NCI-H510A (cell line): ENCODE measurements at regions not wholly inside any gene's neighbourhood (a gene's known extent, or its start where the extent isn't known, plus 50 kb on each side); places are given as distances from the start of the nearest gene placed in this dataset.

Experiments
- DNase-seq: peaks from one replicate; lab custom pipeline; 2025; lab: John Stamatoyannopoulos, UW

DNA sequence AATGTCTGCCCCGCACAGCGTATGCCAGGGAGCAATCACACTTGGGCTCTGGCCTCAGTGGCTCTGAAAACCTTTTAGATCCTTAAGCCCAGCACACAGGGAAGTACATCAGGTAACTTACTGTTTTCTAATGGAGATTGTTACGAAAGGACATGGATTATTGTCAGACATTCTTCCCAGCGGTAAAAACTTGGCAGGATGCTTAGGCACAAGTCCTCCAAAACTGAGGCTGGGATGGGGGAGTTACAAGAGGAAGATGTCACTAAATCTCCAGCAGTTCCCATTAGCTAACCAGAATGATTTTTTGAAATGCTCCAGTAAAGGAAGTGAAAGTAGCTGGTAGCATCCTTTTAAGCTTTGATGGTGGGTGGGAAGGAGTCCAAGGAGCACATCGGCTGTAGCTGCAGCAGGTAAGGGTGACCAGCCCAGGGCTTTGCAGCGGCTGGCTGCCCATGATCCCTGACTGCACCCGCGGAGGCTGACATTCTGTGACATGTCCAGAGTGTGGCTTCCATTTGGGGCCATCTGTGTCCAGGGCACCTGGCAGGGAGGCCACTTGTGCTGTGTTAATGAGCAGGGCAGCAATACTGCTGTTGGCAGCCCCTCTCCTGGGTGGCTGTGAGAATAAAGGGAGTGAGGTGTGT, 165.8 kb downstream of the GADD45G start:
- no peak for DNase-seq

DNA sequence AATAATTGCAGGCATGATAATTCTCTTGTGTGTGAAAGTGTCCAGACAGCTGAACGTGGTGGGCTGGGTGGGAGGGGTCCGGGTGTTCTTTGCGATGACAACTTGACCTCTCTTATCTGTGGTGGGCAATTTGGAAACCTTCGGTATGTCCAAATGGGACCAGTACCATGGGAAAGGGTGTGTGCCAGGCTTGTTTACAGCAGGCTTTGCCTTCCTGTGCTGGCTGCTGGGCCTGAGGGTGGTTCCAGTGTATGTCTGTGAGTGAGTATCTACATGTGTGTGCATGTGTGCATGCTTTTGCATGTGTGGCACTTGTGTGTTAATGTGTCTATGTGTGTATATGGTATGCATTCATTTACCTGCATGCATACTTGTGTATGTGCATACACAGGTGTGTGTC, 166.4 kb downstream of the GADD45G start:
- no peak for DNase-seq

DNA sequence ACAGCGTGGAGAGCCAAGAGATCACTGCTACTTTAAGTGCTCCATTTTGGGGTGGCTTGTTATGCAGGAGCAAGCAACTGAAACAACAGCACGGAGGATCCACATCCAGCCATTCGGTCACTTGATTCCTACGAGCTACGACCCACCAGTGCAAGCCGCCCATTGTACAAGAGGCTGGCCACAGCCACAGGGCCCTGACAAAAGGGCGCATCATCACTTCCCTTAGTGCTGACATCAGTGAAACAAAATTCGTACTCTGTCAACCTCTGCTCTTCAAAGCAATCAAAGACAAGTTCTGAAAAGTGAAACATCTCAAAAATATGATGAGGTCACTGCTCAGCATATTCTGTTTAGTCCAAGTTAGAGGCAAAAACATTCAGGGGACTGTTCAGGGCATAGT, 168.4 kb downstream of the GADD45G start:
- DNase-seq = no peak

DNA sequence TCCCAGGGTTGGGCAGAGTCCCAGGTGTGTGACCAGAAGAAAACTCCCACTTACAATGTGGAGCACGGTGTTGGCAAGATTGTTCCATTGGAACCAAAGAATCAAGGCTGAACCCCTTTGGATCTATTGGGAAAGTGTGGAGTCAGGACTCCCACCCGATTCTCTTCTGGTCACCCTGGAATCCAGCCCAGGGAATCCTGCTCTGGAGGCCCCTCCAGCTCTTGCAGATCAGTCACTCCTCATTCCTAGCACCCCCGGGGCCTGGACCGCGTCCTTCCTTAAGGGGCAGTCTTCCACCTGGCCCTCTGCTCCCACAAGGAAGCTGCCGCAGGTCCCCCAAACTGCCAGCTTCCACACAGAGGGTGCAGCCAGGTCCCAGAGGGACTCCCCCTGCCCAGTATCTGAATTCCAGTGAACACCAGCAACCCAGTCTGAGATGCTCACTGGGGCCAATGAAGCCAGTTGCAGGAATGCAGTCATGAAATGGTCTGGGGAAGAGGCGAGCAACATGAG, 170.1 kb downstream of the GADD45G start:
- no peak for DNase-seq

DNA sequence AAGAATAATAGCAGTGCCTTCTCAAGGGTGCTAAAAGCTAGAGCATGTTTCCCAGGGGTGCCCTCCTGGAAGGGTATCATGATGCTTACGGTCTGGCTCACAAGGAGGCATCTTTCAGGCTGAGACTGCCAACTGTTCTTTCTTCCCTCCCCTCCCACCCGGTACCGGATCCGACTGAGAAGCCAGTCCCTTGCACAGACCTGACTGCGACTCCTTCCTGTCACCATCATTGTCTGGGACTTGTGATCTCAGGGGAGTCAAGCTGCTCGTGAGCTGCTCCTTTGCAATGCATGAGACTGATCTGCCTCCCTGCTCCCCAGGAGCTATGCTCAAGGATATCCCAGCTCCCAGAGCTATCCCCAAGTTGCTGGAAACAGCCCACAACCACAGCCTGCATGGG, 170.8 kb downstream of the GADD45G start:
- DNase-seq = no peak

DNA sequence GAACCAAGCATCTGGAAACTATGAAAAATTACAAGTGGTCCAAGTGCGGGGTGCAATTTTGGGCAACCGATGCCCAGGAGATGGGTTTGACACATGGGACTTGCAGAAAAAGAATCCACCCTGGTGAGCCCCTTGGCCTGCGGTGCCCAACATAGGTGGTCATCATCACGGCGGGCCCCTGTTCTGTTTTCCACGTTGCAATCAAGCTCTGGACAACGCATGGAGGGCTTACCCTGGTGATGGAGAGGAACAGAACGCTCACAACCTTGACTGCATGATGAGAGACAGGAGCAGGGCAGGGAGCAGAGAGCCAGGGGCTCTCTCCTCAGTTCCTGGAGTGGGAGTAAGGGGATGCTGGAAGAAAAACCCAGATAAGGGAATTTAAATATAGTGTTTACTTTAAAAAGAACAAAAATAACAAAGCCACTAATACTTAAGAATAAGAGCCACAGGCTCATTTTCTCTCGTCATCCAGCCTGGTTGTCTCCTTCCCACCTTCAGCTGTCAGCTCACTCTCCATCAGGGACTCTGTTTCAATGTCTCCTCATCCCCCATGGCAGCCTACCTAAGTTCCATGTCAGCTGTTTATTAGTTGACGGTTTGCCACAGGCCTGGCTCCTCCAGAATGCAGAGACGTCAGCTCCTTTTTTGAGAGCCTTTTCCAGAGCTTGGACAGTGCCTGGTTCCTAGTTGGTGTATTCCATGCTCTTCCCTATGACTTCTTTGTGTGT, 172.1 kb downstream of the GADD45G start:
- no peak for DNase-seq

DNA sequence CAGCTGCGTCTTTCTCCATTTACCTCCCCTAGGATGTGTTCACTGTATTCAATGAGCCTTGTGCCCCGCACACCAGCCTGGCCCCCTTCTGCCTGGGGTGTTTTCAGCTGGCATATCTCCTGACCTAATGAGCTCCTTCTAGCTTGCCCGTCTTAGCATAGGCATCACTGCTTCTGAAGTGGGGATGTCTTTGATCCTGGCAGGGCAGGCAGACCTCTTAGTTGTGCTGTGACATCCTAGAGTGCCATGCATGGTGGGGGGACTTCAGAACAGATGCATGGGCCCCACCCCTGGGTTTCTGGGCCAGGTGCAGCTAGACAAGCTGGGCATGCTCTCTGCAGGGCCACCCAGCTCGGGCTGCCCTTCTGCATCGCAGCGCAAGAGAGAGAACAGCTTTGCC, 172.7 kb downstream of the GADD45G start:
- DNase-seq = no peak

DNA sequence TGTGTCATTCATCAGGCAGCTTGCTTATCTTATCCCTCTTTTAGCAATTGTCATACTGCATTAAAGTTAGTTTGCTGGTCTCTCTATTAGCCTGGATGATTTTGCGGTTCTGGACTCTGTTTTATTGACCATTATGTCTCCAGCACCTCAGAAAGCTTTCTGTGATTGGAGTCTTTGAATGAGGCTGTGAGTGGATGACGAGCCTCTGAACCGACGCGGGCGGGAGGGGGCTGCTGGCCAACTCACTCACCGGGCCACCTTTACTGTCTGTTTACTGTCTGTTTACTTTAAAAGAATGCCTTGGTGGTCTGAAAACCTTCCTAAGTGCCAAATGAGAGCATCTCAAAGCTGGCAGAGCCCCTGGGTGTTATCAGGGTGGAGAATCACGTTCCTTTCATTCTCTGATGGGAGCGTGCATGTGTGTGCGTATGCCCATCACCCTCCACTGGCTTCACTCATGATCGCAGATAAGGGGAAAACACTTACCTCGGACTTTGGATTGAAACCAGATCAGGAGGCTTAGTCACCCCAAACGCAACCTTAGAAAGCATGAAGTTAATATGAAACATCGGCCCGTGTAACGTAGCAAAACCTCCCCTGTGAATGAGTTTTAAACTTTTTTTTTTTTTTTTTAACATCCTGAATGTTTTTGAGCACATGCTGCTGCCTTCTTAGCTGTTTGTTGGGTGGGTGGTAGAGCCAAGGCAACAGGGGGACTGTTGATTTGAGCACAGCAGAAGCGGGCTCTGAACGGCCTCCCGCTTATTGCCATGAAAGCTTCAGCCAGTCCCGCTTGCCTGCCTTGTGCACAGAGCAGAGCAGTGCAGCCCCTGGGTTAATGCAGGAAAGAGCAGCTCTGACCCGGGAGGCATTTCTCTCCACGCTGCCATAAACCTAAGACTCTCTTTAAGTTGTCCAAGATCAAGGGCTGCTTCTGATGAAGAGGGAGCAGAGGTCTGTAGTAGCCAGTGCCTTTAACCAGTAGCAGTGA, 173.6 kb downstream of the GADD45G start:
- no peak for DNase-seq

DNA sequence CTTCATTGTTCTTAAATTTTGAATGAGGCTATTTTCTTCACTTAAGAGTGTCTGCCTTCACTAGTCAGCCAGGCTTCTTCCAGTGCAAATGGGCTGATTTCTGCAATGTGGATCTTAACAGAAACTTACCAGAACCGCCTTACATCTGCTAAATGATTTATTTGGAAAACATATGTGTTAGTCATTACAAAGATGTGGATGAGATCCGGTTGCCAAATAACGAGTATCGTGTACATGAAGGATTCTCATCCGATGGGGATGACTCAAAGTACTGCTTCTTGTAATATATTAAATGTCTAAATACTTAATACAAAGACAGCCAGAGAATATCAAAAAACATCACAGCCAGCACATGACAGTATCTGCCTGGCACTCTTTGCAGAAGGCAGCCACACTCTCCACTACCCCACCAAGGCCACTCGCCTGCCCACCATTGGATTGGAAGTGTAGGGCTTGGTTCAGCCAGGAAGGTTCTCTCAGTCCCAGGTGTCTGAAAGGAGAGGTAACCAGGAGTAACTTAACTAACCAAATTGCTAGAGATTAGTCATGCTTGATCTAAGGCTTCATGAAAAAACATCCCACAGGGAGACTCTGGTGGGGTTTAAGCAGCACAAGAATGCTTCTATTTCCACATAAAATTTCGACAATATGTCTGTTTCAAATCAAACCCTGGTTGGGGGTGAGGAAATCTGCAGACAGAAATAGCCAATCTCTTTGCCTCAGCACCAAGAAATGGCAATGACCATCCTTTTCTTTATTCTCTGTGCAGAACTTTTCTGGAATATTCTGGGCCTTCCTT, 174.8 kb downstream of the GADD45G start:
- no peak for DNase-seq

DNA sequence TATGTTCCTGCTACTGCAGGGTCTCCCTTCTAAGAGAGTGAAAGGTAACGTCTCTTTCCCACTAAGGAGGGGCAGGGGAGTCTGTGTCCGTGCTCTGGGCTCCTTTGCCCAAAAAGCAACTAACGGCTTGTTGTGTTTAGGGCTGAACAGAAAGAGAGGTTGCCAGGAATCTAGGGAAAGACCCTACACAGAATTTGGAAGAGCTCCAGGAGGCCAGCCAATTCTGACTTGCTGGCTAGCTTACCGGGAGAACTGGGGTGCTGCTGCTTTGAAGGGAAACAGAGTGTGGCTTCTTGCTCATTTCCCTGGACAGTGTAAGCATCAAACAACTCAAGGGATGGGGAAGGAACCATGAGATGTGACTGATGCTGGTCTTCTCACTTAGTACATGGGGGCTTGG, 176.1 kb downstream of the GADD45G start:
- no peak for DNase-seq

DNA sequence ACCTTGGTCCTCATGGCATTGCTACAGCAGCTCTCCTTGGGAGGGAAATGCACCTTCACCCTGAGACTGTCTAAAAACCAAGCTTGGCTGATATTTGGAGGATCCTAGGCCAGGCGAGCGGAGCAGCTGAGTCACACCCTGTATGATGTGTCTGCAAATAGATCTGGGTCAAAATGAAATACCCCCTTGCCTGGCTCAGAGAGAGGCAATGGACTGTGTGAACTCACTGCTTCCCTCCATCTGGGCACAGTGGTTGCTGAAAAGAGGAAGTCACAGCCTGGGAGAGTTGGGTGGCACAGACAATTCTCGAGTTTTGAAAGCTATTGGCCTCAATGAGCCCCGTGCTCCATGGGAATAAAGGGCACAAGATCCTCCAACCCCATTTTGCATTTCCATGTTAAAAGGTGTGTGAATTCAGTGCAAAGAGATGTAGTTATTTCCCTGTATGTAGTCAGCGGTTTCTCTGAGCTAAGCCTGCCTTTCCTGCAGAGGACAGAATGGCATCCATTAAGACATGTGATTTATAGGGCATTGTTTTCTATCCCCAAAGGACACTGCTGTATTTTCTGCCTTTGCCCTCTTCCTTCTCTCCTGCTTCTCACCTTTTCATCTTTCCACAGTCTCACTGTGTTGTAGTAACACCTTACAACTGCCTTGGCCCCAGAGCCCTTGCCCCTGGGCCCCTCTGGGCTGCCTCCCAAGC, 177.2 kb downstream of the GADD45G start:
- no peak for DNase-seq

DNA sequence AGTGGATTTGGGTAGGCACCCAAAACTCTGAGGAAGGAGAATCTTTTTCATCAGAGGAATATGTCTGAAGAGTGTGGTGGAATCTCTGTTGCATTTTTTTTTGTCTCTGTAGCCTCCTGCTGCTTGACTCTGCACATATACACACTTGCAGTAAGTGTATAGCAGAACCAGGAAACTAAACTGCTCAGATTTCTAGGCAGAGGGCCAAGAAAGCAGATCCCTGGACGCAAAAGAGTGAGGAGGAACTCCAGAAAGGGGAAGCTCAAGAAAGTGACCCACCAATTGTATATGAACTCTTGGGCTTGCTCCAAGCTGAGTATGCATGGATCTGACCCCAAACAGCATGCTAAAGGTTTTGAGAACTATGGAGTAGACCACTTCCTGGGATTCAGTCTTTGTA, 181.8 kb downstream of the GADD45G start:
- no peak for DNase-seq

DNA sequence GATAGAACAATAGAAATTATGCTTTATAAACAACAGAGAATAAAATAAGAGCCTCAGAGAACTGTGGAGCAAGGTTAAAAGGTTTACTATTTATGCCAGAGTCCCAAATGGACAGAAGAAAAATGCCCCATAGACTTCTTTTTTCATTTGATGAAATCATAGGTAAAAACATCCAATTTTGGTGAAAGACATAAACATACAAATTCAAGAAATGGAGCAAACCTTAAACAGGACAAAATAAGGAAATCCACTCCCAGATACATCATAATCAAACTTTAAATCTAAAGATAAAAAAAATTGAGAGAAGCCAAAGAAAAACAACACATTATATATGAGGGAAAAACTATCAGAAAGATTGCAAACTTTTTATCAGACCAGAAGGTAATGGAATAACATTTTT, 182.8 kb downstream of the GADD45G start:
- DNase-seq = no peak

DNA sequence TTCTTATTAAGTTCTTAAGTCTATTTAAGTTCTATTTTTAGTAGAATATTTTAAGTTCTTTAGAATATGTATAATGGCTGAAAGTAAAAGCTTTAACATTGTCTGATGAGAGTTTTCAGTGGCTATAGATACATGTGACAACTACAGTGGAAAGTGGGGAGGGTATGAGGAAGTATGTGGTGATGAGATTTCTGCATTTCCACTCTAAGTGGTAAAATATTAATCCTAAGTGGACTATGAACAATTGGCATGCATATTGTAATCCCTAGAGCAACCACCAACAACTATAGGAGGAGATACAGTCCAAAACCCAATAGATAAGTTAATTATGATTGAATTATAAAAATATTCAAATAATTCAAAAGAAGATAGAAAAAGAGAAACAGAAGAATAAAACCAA, 183.6 kb downstream of the GADD45G start:
- DNase-seq = no peak

DNA sequence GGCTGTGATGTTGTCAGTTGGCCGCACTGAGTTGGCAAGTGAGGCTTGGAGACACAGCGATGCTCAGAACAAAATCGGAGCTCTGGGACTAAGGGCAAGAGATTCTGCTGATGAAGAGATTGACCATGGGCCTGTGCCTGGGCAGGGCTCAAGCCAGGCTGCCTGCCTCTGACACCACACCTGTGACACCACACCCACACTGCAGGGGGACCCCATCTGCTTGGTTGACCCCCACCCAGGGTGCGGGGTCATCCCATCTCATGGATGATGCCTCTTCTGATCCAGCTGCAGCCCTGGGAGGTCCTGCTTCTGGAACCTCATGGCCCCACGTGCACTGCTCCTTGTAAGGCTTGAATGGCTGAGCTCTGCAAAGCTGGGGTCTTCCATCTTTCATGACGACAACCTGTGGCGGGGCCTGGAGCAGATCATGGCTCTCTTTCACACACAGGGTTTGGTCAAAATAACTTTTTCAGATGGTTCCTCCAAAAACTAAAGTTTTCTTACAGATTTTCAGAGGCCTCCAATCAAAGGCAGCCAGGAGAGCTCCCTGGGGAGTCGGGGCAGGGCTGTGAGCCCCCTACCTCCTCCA, 185.2 kb downstream of the GADD45G start:
- DNase-seq = no peak

DNA sequence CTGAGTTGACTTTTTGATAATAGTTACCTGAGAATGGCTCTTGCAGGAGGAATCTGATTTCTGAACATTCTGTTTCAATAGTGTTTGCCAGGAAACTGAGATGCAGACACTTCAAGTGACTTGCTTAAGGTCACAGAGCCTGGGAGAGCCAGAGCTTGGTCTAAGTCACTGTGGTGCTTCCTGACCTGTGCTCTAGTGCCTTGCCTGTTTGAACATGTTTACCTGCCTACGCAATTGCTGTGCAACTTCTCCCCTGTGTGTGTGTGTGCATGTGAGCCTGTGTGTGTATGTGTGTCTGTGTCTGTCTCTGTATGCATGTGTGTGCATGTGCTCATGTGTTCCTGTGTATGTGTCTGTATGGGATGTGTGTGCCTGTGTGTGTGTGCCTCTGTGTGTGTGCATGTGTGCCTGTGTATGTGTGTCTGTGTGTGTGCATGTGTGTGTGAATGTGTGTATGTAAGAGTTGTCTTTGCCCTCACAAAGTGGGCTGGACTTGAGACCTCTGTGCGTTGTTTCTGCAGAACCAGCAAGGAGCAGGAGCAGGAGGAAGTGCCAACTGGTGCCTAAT, 185.8 kb downstream of the GADD45G start:
- no peak for DNase-seq

DNA sequence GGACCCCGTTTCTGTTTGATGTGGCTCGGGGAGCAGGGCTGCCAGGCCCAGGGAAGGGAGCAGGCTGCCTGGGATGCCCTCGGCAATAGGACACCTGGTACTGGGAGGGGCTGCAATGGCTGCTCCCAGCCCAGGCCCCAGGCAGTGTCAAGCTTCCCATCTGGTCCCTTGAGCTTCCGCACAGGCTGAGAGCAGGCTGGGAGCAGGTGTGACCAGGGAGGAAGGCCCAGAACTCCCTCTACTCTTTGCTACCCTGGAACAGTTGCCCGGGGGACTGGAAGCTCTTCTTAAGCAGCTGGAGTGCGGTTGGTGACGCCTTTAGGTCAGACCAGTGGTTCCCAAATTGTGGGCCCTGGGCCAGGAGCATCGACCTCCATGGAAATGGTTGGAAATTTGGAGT, 186.9 kb downstream of the GADD45G start:
- peak; percentile 57 for DNase-seq

DNA sequence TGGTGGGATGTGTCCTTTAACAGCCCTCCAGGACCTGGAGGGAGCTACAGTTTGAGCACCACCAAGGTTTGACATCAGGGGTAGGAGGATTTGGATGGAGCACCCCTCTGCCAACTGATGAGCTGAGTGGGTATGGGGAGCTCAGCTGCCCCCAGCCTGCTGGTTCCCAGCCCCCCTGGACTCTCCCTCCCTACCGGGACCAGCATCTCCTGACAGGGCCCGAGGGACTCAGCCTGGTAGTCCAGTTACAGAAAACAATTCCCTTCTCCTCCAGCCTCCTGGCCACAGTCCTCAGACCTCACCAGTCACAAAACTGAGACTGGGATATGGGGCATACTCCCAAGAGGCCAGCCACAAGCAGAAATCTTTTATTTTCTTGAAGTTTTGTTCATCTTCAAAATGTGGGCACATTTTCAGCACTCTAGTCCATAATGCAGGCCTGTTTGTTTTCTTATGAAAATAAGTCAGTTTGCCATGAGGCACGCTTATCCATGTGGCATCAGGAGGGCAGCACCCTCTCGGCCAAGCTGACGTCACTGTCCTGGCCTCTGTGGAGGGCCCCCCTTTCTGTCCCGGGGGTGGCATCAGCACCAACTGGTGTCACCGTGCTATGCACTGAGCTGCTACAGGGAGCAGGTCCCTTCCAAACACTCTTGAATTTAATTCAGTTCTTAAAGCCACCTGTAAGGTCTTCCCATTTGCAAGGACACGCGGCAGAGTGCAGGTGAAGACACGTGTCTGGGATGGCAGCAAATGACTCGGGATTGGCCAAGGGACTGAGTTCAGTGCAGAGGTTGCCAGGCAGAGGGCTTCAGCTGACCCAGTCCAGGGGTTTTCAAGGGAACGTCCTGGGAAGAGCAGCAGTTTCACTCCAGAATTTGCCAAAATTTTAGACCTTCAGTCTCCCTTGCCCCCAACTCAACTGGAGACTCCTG, 187.6 kb downstream of the GADD45G start:
- DNase-seq = no peak

DNA sequence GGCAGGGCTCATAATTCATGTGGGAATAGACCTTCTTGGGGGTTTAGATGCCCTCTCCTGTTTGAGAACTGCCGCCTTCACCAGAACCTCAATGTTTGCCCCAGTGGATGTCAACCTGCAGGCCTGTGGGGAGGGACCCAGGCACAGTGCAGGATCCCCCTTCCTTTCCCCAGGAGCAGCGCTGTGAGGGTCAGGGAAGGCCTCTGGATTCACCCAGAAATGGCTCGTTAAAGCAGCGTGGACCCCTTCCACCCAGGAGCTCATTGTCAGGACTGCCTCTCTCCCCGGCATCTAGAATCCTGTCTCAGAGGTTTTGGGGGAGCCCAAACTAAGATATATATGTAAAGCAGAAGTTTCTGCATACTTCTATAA, 188.3 kb downstream of the GADD45G start:
- no peak for DNase-seq
